Fibroblast of lung (primary cell): ENCODE measurements at regions not wholly inside any gene's neighbourhood (a gene's known extent, or its start where the extent isn't known, plus 50 kb on each side); places are given as distances from the start of the nearest gene placed in this dataset.

Experiments used
- DNase-seq, 2 donors: peaks; one replicate each; pipeline versions ENCODE4 v3.0.0 to v3.0.0-alpha.2; 2010; ENCODE audit warnings: low read depth in 2 of 2
- H2AFZ ChIP-seq: 2 replicates; pipeline ENCODE4 v1.5.1; 2012; ENCODE audit warnings: low read length, control low read depth, inconsistent platforms
- H3K27ac ChIP-seq: 2 replicates; pipeline ENCODE4 v1.5.1; 2011; ENCODE audit warnings: low read length, control low read depth; ENCODE audit not compliant: insufficient read depth
- H3K27me3 ChIP-seq: 2 replicates; pipeline ENCODE4 v1.5.1; 2011; ENCODE audit warnings: mild to moderate bottlenecking, low read length; ENCODE audit not compliant: control insufficient read depth, insufficient read depth
- H3K36me3 ChIP-seq: 2 replicates; pipeline ENCODE4 v1.5.1; 2011; ENCODE audit warnings: low read length; ENCODE audit not compliant: control insufficient read depth, insufficient read depth
- H3K4me1 ChIP-seq: 2 replicates; pipeline ENCODE4 v1.5.1; 2011; ENCODE audit warnings: low read length; ENCODE audit not compliant: control insufficient read depth, insufficient read depth; ENCODE audit errors: extremely low read depth
- H3K4me2 ChIP-seq: 2 replicates; pipeline ENCODE4 v1.5.1; 2011; ENCODE audit warnings: low read length, control low read depth; ENCODE audit not compliant: insufficient read depth; ENCODE audit errors: extremely low read depth
- H3K4me3 ChIP-seq, 4 experiments: fragments of 200-600 bp in 1 of 4; sonication (generic) in 1 of 4; replicated peaks in 1 of 4; 2 replicates each; pipeline ENCODE4 v1.5.1; 2011 to 2016; ENCODE audit warnings: low read length in 4 of 4, low read depth in 3 of 4, mild to moderate bottlenecking in 3 of 4, control low read depth in 2 of 4, inconsistent platforms in 1 of 4, mixed read lengths in 1 of 4; ENCODE audit not compliant: insufficient read depth in 1 of 4; ENCODE audit errors: control extremely low read depth in 1 of 4
- H3K79me2 ChIP-seq: 2 replicates; pipeline ENCODE4 v1.5.1; 2012; ENCODE audit warnings: mild to moderate bottlenecking, low read length, inconsistent platforms; ENCODE audit not compliant: control insufficient read depth, insufficient read depth
- H3K9ac ChIP-seq: 2 replicates; pipeline ENCODE4 v1.5.1; 2011; ENCODE audit warnings: mild to moderate bottlenecking, low read length, control low read depth; ENCODE audit not compliant: insufficient read depth
- H3K9me3 ChIP-seq: 2 replicates; pipeline ENCODE4 v1.5.1; 2012; ENCODE audit warnings: low read depth, low read length; ENCODE audit not compliant: control insufficient read depth, insufficient read depth
- H4K20me1 ChIP-seq: 2 replicates; pipeline ENCODE4 v1.5.1; 2011; ENCODE audit warnings: low read length; ENCODE audit not compliant: control insufficient read depth, insufficient read depth; ENCODE audit errors: extremely low read depth
- CTCF ChIP-seq, 2 donors: IDR thresholded peaks in 1 of 2; conservative IDR thresholded peaks in 1 of 2; 1 replicate in 1 of 2; 2 replicates in 1 of 2; pipeline ENCODE4 v1.5.1; 2011 to 2012; ENCODE audit warnings: low read length in 2 of 2, control low read depth in 1 of 2, inconsistent platforms in 1 of 2, low read depth in 1 of 2, mild to moderate bottlenecking in 1 of 2
- EZH2 ChIP-seq: IDR thresholded peaks from 2 replicates; pipeline ENCODE4 v1.5.1; 2012; ENCODE audit warnings: low read length, control low read depth, mild to moderate bottlenecking; ENCODE audit errors: missing control alignments

- H2AFZ ChIP-seq: peak overlapping the region; percentile 30
- H3K4me1 ChIP-seq: peaks cover 11% of the 10 kb centered on the region
- H3K27me3 ChIP-seq: no peaks in the 10 kb centered on the region
- no peak overlapping the region for H3K9ac ChIP-seq
- no peaks in the 10 kb centered on the region for H4K20me1 ChIP-seq
- H3K36me3 ChIP-seq: no peaks in the 10 kb centered on the region
- H3K4me3 ChIP-seq: no peak overlapping the region
- no peaks in the 10 kb centered on the region for H3K79me2 ChIP-seq
- no peak overlapping the region for H3K27ac ChIP-seq
- no peak for DNase-seq
- H3K4me2 ChIP-seq: no peak overlapping the region
- no peaks in the 10 kb centered on the region for H3K9me3 ChIP-seq
- TF ChIP-seq EZH2 (no peak), CTCF (conservative IDR thresholded peaks at IDR 0.05 in 1 of 2, IDR thresholded peaks at IDR 0.05 in 1 of 2; ENCODE audit: low read depth in 1 of 2, low read length in 2 of 2) (no peak)
These were observed 495.9 kb upstream of the NECTIN3 start for GRCh38 chr3:110575702-110576101.

GRCh38 chr3:110576960-110577359 is 494.7 kb upstream of the NECTIN3 start:
- Histone ChIP-seq H3K27me3 (no peaks in the 10 kb centered on the region), H3K27ac (peak overlapping the region; percentile 71), H3K9me3 (no peaks in the 10 kb centered on the region), H3K79me2 (no peaks in the 10 kb centered on the region), H3K4me1 (peaks cover 11% of the 10 kb centered on the region), H3K36me3 (no peaks in the 10 kb centered on the region), H3K9ac (no peak overlapping the region), H3K4me3 (no peak overlapping the region), H2AFZ (no peak overlapping the region), H4K20me1 (no peaks in the 10 kb centered on the region), H3K4me2 (no peak overlapping the region)
- DNase-seq: peak; percentile 82 to 92
- no peak for TF ChIP-seq CTCF (conservative IDR thresholded peaks at IDR 0.05 in 1 of 2, IDR thresholded peaks at IDR 0.05 in 1 of 2; ENCODE audit: low read depth in 1 of 2, low read length in 2 of 2)
- no peak for TF ChIP-seq EZH2

- H3K9me3 ChIP-seq: no peaks in the 10 kb centered on the region
- peaks cover 11% of the 10 kb centered on the region for H3K4me1 ChIP-seq
These were observed 493.8 kb upstream of the NECTIN3 start for GRCh38 chr3:110577854-110578253.

More at GRCh38 chr3:110577854-110578253, 493.8 kb upstream of the NECTIN3 start:
- TF ChIP-seq EZH2 (no peak), CTCF (conservative IDR thresholded peaks at IDR 0.05 in 1 of 2, IDR thresholded peaks at IDR 0.05 in 1 of 2; ENCODE audit: low read depth in 1 of 2, low read length in 2 of 2) (no peak)
- H3K4me3 ChIP-seq: no peak overlapping the region
- H3K27me3 ChIP-seq: no peaks in the 10 kb centered on the region
- H3K27ac ChIP-seq: peak overlapping the region; percentile 71
- no peaks in the 10 kb centered on the region for H3K36me3 ChIP-seq
- H3K79me2 ChIP-seq: no peaks in the 10 kb centered on the region
- peak in 1 of 2 donors; percentile 5 for DNase-seq
- H3K9ac ChIP-seq: no peak overlapping the region
- no peak overlapping the region for H3K4me2 ChIP-seq
- H2AFZ ChIP-seq: no peak overlapping the region
- no peaks in the 10 kb centered on the region for H4K20me1 ChIP-seq
